Renal cortical epithelial cell (primary cell): ENCODE measurements at regions not wholly inside any gene's neighbourhood (a gene's known extent, or its start where the extent isn't known, plus 50 kb on each side); places are given as distances from the start of the nearest gene placed in this dataset.
"Not testable (repeated sequence)": the region's sequence is repeated elsewhere in the genome, so short reads cannot be mapped to it uniquely, and the experiment has no call there.

ENCODE experiments used
- DNase-seq: peaks from one replicate; pipeline ENCODE4 v3.0.0-alpha.2; 2011; ENCODE audit warnings: low read depth

DNA sequence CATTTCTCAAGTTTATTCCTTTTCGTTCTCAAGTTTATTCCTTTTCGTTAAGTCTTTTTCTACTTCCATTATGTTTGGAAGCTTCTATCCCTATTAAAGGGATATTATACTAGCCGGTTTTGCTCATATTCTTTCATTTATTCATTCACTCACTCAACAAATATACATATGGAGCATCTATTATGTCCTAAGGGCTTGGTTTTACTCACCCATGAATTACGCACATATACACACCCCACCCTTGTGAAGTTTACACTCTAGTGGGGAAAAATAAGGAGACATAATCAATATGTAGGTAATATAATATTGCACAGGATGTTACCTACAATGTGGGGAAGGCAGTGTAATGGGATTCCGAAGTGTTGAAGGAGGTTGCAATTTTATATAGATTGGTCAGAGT, 90.5 kb downstream of the ACTL7B start:
- no peak for DNase-seq

DNA sequence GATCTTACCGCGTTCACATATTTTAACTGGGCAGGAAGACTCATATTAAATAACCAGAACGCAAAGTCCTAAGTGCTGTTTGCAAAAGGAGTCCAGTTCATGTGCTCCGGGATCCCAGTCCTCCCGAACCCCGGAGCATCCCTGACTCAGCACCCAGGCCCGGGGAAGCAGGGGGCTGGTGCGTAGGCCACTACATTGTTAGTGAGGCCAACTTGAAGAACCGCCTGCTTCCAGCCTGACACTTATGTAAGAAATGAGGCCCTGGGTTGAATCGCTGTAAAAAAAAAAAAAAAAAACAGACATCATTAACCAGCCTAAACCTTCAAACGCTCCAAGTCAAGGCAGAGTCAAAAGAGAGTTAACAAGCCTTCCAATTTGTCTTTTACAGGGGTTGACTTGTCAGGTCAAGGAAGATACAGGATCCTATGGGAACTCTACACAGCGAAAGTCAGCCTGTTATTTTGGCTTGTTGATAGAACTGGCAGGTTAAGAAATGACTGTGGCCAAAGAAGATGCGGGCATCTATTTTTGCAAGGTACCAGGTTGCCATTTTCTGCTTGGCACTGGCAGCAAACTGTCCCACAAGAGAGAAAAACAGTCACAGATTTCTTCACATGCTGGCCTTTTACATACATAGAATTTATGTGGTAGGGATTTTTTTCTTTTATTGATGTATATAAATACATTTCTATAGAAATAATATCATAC, 93.3 kb downstream of the ACTL7B start:
- DNase-seq: no peak

DNA sequence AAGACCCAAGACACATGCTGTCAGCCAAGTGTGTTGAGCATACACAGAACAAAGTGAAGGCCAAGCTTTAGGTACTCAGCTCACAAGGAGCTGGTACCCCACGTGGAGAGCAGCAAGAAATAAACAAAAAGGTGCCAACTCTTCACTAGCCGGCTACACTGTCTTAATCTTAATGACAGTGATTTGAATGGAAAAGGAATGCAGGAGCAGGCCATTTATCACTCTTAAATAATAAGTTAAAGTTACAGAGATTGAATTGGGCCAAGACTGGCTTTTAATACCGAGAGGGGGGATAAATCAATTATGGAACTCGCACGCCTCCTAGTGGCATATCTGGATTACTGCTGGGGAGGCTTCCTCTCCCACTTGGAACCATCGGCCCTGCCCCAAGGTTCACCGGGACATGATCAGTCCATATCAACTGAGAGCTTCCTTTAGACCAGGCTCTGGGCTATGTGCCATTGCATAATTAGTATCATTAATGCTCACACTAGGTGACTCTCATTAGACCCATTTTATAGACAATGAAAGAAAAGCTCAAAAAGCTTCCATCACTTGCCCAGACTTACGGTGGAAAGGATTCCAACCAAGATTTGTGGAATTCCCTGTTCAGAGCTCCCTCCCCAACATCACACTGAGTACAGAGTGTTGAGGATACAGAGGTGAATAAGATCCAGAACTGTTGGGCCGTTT, 94.0 kb downstream of the ACTL7B start:
- DNase-seq: peak; percentile 40

DNA sequence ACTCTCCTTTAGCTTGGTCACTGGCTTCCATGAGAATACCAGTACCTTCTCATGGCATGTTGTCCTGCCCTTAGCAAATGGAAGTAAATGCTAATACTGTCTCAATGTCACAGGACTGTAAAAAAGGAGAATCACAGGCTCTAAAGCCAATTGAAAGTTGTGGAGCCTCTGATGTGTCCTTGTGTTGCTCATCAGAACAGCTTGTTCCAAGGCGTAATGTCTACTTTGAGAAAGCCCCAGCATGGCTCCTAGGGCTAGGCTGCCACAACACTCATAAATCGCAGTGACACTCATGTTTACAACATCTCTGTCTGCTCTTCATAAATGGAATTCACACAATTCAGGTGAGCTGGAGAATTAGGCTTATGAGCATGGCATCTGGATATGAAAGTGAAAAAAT, 94.9 kb downstream of the ACTL7B start:
- DNase-seq: no peak

DNA sequence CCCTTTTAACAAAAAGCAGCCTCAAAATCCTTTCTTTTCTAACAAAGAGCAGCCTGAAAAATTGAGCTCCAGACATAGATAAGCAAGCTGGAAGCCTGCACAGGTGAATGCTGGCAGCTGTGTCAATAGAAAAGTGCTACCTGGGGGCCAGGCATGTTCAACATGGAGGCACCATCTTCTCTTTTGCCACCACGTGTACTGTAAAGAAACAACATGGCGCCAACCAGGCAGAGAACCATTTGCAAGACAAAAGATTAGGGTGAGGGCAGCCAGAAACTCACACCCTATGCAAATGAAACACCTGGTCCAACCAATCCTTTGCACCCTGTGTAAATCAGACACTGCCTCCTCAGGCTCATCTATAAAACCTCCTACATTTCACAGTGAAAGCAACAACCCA, 96.0 kb downstream of the ACTL7B start:
- DNase-seq: no peak

DNA sequence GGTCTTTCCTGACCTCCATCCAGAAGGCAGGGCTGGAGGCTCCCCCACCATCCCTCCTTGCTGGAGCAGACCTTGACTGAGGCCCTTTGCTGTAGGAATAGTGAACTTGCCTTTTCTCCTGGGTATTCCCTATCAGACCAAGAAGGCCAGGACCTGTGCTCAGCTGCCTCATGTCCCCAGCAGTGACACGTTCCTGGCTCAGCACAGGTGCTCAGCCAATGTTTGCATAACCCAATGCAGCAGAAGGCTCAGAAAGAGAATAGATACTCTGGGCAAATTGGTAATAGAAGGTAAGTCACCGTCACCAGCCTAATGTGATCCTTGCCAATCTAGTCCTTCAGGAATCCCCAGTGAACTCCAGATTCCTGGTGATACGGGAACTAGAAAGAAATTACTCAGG, 96.4 kb downstream of the ACTL7B start:
- DNase-seq: no peak

DNA sequence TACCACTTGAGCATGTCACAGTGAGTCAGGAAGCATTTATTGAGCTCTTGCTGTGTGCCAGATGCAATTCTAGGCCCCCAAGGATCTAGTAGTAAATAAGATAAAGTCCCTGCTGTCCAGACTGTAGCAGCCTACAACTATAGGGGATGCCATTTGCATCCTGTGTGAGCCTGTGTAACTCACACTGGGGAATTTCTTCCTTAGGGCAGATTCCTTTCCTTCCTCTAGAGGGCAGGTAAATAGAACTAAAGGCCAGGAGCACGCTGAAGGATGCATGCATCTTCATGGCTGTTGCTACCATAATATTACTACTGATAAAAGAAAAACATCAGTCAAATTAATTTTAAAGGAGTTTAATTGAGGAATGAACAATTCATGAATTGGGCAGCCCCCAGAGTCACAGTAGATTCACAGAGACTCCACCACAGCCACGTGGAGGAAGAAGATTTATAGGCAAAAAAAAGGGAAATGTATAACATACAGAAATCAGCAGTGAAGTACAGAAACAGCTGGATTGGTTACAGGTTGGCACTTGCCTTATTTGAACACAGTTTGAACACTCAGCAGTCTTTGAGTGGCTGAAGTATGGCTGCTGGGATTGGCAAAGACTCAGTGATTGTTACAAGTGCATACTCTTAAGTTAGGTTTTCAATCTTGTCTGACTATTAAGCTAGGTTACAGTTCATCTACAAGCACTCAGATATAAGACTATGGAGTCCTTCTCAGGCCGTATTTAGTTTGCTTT, 98.9 kb downstream of the ACTL7B start:
- no peak for DNase-seq

DNA sequence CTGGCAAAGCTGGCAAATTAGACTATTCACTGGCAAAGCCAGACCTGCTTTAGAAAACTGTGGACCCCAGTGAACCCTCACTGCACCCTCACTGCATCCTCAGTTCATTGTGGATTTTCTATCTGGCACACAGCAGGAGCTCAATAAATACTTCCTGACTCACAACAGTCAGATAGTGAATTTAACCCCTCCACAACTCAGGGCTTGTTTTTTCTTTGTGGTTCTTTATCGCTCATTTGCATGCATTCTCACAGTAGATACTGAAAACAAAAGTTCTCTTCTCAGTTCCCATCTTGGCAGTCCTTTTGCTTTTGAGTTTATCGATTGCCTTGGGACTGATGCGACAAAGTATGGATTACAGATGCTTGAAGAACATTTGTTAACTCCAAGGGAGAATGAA, 99.8 kb downstream of the ACTL7B start:
- DNase-seq: no peak

DNA sequence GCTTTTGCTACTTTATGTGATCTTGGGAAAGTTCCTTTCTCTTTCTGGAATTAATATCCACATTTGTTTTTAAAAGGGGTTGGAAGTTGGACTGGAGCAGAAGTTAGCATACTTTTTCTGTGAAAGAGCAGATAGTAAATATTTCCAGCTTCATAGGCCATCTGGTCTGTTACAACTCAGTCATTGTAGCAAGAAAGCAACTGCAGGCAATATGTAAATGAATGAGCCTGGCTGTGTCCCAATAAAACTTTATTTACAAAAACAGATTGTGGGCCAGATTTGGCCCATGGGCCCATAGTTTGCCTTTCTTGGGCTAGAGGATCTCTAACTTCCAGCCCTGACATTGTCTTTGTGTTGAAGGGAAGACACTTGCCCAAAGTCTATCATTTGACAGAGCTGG, 104.4 kb downstream of the ACTL7B start:
- no peak for DNase-seq

DNA sequence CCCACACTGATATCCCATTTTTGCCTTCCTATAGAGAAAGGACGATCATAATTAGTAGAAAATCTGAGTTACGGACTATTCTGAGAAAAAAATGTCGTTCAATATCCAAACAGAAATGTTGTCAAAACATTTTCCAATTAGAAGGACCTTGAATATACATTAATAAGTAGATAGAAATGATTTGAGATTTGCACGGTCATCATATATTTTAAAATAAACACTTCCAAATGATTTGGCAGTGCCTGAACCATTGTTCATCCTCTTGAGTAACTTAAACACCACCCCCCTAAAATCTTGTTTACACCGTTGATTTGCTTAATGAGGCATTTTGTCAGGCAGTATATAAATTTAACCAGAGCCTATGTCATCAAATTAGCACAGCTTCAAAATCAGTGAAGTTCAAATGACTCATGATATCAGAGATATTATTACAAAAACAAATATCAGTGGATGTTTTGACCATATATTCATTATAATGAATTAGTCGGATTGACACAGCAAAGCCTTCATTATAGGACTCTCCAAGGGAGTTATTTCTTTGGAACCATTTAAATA, 105.0 kb downstream of the ACTL7B start:
- DNase-seq: no peak

DNA sequence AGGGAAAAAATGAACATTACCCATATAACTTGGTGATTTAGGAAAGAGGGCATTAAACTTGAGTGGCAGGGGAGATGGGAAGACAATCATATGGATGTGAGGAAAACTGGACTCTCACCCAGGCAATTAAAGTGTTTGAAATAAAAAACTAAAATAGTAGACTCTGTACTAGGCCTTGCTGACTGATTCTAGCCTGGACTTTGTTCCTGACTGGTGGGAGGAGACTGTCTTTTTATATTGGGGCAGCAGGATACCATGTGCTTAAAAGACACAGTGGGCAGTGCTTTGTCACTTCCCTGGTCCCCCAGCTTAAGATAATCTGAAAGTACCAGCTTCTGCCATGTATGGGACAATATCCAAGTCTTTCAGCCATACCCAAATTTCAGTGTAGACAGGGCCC, 107.0 kb downstream of the ACTL7B start:
- DNase-seq: no peak

DNA sequence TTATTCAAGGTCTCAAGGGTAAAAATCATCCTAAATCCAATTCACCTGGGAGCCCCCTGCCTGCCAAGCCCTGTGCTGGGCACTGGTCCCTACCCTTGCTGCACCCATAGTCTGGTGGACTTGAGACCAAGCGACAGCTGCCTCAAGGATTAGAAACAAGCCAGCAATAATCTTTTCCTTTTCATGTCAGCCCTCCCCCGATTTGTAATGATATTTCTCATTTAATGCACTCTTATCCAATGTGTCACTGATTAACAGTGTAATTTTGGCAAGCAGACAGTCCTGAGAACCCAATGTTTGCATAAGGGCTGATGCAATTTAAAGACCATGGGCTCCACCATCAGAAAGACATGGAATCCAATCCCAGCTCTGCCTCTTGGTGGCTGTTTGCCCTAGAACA, 108.9 kb downstream of the ACTL7B start:
- DNase-seq: peak; percentile 64

DNA sequence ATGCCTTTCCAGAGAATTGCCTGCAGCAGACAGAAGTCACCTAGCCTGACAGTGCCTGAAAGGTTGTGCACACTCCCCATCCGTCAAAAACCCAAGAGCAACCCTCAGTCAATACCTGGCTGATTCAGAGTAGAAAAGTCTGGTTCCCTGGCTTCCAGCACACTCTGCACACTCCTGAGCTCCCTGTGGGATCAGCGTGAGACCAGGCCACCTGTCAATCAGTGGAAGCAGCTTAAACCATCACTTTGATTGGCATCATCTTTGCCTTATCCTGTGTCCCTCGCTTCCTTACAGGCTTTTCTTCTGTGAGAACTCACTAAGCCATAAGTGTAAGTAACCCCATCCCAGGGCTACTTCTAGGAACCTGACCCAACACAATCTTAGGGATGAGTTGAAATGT, 109.8 kb downstream of the ACTL7B start:
- DNase-seq: no peak

DNA sequence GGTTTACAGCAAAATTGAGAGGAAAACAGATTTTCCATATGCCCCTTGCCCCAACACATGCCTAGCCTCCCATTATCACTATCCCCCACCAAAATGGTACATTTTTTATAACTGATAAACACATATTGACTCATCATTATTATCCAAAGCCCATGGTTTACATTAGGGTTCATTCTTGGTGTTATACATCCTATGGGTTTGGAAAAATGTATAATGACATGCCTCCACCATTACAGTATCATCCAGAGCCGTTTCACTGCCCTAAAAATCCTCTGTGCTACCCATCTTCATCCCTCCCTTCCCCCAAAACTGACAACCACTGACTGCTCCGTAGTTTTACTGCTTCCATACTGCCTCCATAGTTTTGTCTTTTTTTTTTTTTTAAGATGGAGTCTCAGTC, 111.1 kb downstream of the ACTL7B start:
- no peak for DNase-seq

DNA sequence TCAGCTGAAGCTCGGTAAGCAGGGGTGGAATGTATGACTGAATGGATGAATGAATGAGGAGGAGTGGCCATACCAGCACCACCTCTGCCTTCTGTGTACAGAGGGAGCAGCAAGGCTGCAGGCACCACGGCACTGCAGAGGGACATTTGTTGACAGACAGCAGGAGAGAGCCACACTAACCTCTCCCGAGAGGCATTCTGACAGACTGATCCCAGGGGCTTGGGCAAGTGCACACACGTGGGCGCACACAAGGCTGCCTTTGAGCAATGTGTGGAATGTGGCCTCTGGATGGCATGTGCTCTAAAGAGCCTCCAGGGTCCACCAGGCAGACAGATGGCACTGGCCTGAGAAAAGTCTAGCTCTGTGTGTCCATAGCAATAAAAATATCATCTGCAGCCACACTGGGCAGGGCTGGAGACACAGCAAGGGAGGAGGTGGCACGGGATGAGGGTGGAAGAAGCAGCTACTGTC, 111.8 kb downstream of the ACTL7B start:
- DNase-seq: peak; percentile 86

DNA sequence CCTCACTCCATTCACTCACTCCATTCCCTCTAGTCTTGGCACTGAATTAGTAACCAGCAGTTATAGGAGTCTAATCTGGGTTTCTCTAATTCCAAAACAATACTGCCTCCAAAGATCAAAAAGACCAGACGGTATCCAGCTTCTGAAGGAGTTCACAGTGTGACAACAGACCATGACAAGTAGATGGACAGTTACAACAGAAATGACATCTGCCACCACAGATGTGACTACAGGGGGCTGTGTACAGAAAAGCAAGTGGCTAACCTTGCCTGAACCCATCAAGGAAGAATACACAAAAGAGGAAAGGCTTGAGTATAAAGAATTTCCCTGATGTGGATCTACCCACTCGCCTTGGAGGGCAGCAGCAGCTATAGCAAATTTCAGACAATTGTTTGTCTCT, 112.4 kb downstream of the ACTL7B start:
- DNase-seq: no peak

DNA sequence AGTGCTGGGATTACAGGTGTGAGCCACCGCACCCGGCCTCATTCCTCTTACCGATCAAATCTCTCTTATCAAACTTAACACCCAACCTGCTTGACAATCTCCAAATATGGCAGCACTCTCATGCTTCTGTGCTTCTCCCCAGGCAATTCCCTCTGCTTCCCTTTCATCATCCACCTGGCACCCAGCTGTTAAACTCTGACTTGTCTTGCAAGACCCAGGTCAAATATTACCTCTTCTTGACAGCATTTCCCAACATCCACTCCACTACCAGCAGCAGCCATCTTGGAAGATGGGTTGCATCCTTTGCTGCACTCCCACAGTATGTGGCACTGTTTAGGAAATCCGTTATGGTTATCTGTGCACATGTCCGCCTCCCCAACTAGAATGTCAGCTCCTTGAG, 113.6 kb downstream of the ACTL7B start:
- DNase-seq: no peak

DNA sequence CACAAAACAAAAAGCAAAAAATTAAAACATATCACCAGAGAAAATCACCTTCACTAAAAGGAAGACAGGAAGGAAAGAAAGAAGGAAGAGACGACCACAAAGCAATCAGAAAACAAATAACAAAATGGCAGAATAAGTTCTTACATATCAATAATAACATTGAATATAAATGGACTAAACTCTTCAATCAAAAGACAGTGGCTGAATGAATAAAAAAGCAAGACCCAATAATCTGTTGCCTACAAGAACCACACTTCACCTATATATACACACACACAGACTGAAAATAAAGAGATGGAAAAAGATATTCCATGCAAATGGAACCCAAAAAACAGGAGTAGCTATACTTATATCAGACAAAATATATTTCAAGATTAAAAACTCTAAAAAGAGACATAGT, 124.5 kb downstream of the ACTL7B start:
- not testable (repeated sequence) for DNase-seq

DNA sequence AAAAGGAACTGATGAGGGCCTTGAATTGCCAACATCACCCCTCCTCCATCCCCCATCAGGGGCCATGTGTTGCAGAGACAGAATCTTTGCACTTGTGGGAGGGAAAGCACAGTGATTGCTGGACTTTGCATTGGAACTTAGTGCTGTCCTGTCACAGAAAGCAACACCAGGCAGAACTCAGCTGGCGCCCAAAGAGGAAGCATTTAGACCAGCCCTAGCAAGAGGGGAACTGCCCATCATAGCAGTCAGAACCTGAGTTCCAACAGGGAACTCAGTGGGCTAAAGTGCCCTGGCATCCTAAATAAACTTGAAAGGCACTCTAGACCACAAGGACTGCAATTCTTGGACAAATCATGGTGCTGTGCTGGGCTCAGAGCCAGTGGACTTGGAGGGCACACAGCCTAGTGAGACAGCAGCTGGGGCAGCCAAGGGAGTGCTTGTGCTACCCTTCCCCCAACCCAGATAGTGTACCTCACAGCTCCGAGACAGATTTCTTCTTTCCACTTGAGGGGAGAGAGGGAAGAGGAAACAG, 128.1 kb downstream of the ACTL7B start:
- DNase-seq: no peak

DNA sequence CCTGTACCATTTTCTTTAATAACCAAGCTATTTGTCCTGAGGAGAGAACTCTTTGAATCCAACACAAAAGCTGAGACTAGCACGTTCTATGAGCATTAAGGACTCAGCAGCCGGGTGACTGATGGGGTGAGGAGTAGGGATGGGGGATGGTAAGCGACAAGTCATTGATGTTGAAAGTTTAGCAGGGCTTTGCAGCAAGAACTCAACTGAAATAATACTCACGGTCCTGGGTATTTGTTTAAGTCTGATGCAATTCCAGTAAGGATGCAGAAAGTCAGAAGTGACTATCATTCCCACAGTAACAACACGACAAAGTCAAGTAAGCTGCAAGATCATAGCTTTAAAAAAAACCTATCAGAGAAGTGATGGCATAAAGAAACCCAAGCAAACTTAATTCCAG, 131.1 kb downstream of the ACTL7B start:
- no peak for DNase-seq

DNA sequence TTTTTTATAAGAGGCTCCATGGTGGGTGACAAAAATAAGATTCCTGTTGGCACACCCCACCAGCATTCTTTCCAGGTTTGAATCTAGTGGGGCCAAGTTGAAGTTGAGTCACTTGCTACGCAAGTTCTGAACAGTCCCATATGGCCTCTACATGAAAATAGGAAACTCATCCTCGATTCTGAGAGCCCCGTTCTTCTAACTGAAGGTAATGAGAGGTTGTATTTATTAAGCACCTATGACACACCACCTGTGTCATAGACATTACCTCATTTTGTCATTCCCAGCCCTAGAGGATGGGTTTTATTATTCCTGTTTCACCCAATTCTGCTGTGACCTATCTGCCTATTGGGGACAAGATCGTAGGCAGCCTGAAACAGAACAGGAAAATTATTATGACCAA, 131.7 kb downstream of the ACTL7B start:
- no peak for DNase-seq

DNA sequence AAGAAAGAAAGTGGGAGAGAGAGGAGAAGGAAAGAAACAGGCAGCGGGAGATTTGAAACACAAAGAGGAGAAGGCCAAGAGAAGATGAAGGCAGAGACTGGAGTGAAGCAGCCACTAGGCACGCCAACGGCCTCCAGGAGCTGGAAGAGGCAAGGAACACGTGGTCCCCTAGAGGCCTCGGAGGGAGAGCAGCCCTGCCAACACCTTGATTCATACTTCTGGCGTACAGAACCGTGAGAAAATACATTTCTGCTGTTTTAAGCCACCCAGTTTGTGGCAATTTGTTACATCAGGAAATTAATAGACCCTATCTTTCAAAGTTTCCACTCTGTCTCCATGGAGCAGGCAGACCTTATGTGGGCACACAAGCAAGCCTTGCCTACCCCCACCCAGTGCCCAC, 133.4 kb downstream of the ACTL7B start:
- DNase-seq: no peak
